CD4-positive, alpha-beta T cell treated with Interleukin-17A for 1 hour (primary cell): ENCODE measurements at regions not wholly inside any gene's neighbourhood (a gene's known extent, or its start where the extent isn't known, plus 50 kb on each side); places are given as distances from the start of the nearest gene placed in this dataset.

Experiments used
- DNase-seq: peaks from one replicate; pipeline ENCODE4 v3.0.0-alpha.2; 2020

DNA sequence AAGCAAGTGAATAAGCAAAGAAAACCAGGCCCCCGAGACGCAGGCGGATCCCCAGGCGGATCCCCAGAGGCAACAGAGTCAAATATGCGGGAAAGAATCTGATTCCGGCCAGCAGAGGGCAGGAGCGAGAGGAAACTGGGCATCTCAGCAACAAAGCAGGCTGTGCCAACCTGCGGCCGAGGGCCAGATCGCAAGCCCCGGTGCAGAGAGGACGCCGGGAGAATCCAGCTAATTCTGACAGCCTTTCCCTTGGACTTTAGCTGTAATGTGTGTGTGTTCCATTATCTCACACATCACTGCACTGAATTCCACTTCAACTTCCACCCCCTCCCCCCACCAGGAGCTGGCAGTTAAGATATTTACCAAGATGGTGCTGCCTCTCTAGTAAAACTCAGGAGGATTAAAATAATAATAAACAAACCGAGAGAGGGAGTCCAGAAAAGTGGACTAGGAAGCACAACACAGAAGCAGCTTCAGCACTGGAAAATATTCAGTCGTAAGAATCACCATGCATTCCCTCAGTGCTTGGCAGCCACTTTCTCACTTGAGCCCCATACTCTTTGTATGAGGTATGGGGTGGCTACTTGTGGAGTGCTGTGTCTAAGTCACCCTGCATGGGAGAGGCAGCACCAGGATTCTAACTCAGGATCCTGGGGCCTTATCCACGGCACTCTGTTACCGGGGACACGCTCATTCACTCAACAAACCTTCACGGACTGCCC is 66.2 kb upstream of the SNX9 start:
- peak; percentile 80 for DNase-seq

GRCh38 chr6:157757430-157758403 is 65.3 kb upstream of the SNX9 start:
- no peak for DNase-seq

DNA sequence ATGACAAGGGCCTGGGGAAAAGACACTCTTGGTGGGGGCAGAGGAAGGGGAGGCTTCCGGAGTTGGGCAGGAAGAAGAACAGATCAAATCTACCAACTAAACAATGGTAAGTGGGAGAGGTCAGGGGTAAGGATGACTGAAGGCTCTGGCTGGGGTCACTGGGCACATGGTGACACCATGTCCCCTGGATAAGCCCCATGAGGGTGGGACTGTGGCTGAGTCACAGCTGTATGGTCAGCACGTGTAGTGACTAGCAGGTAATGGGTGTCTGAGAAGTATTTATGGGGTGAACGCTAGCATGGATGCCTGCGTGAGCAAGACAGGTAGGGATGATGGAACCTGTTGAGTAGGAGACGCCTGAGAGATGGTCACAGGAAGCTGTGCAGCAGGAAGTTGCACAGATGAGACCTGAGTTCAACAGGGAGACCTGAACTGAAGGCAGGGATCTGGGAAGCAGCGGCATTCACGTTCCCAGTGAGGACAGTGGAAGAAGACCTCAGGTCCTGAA is 64.5 kb upstream of the SNX9 start:
- DNase-seq = no peak

DNA sequence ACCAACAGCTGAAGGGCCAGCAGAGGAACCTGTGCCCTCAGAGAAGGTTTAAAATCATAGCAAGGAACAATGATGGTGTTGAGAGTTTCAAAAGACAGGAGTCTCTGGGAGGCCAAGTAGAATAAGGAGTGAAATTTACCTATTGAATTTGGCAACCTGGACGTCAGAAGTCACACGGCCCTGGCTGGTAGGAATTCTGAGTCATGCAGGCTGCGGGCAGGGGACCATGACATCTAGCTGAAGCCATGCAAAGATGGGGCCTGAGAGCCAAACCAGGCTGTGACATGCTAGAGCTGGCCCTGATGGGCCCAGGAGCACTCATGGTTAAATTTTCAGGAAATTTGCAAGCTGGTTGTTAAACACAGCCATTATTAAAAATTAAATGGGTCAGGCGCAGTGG is 64.0 kb upstream of the SNX9 start:
- no peak for DNase-seq

- no peak for DNase-seq
Observed at GRCh38 chr6:157760137-157760536, 62.9 kb upstream of the SNX9 start.

DNA sequence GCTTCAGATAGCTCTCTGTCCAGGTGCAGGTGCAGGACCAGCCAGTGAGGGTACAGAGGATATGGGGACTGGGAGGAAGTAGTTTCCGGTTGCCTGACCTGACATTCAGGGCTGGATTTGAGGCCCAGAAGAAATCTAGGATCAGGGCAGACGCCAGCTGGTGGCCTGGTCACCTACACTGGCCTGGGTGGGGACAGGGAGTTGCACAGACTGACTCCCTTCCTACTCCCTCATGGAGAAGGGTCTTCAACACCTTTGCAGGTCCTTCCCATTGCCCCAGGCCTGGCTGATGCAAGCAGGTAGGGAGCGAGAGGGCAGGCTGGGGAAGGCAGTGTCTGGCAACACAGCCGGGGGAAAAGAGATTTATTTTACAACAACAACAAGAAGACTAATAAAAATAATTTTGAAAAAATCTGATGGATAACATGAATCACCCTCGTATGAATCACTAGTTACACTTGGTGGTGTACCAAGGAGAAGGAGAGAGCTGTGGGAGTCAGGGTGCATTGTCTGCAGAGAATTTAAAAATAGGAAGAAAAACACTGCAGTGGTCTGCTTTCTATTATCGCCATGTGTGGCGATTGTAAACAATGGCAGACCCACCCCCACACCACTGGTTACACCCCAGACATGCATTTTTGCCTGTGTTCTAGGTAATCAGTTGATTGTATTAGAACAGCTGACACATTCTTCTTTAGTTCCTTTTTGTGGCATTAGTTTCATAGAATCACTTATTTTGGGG is 62.3 kb upstream of the SNX9 start:
- DNase-seq = no peak

DNA sequence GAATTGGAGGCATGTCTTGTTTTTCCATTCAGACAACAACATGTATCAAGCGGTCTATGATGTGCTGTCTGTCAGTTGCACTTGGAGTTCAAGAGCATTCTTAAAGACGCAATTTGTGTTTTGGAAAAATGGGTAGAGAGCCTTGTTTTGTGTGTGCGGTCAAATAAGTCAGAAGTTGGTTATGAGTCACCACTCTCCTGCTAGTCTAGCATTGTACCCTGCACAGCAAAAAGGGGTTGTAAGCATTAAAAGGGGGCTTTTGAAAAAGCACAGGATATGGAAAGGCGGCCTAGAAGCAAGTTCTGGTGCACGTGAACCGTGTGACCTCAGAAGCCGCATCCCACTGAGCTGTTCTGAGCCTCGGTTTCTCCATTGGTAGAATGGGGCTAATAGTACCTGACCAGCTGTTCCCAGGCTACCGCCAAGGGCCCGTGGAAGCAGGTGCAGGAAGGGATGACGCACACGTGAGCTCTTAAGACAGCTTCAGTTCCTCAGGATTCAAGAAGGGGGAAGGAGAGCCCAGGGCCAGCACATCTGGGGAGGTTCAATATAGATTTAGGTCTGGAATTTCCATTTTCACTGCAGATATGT is 61.6 kb upstream of the SNX9 start:
- DNase-seq = peak; percentile 60

- DNase-seq = no peak
Observed at GRCh38 chr6:157761926-157762325, 61.1 kb upstream of the SNX9 start.

- DNase-seq = peak; percentile 23
Observed at GRCh38 chr6:157762636-157763035, 60.4 kb upstream of the SNX9 start.

DNA sequence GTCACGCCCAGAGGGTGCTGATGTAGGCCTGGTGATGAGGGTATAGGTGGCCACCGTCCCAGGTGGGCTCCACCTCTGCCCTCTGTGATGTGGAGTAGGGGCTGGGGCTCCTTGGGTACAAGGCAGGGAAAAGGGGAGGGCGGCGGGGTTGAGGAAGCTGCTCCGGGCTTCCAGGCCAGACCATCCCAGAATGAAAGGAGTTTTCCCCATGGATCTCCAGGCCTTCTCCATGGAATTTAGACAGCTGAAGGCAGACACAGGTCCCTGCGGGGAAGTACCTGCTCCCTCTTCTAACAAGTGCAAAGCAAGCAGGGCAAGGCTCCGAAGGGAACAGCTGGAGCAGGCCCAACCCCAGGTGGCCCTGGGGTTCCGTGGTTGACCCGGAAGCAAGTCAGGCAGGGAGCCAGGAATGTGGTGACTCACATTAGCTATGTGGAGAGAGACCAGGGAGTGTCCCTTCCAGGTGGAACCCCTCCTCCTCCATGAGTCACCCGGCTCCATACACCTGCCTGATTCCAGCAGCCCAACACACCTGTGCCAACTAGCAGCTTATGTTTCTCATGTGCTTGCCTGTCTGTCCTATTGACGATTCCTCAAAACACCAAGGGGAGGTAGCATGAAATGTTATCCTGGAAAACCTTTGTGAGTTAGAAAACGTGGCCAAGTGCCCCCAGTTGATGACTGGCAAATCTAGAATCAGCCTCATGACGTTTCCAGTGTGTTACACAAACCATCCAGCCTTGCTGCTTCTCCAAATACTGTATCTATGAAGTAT is 59.7 kb upstream of the SNX9 start:
- DNase-seq = peak; percentile 18

DNA sequence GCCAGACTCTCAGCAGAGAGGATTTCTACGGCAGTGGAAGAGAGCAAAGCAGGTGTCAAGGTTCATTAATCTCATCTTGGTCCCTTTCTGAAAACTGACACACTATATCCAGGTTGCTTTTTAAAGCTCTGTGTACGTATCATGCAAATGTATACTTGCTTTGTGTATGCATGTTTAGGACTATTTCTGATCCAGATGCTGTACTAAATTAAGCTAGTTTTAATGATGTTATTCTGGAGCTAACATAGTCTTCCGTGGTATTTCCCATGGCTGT is 59.2 kb upstream of the SNX9 start:
- DNase-seq = no peak

- DNase-seq = peak; percentile 87
Observed at GRCh38 chr6:157764178-157765068, 58.6 kb upstream of the SNX9 start.

DNA sequence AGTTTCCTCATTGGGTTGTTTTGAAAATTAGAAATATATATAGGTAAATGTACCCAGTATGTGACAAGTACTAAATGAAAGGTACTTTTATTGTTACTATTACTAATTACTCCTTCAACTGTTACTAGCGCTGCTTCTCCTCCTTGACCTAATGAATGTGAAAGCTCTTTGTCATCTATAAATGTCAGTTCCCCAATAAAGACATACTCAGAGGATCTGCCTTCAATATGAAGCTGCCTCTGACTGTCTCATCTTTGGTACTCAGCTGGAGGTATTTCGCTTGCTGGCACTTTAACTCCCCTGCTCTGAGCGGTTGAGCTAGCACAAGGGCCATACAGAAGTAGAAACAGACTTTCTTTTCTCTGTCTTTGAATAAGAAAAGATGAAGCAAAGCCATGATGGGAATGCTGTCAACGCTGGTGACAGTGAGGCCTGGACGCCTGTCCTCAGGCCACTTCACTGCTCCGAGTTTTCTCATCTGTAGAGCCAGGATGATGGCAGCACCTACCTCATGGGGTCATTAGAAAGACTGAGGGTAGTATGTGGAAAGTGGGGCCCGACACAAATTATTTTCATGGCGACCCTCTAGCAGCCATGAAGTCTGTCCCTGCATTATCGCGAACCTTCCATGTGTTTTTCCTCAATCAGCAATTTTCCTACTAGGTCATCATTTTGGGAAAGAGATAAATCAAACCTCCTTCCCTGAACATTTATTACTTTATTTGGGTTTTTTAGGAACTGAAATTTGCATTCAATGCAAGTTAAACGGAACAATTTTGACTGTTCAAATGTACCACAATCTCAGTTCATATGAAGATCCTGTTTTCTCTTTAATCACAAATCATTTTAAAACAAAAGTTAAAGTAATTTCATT is 55.9 kb upstream of the SNX9 start:
- no peak for DNase-seq

DNA sequence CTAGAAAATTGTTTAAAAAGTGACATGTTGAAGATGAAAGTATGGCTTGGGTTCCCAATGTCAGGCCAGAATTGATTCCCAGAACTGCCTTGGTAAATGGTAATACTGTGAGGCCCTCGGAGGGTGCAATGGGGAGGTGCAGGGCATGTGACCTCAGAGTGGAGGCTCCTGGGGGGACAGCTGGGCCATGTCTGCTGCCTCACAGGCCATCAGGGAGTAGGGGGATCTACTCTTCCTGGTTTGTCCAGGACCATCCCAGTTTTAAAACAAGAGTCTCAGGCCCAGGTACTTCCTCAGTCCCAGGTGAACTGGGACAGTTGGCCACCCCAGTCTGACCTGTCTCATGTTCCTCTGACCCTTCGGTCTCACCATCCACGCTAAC is 55.3 kb upstream of the SNX9 start:
- DNase-seq = no peak

- peak; percentile 22 for DNase-seq
Observed at GRCh38 chr6:157768304-157768703, 54.7 kb upstream of the SNX9 start.

DNA sequence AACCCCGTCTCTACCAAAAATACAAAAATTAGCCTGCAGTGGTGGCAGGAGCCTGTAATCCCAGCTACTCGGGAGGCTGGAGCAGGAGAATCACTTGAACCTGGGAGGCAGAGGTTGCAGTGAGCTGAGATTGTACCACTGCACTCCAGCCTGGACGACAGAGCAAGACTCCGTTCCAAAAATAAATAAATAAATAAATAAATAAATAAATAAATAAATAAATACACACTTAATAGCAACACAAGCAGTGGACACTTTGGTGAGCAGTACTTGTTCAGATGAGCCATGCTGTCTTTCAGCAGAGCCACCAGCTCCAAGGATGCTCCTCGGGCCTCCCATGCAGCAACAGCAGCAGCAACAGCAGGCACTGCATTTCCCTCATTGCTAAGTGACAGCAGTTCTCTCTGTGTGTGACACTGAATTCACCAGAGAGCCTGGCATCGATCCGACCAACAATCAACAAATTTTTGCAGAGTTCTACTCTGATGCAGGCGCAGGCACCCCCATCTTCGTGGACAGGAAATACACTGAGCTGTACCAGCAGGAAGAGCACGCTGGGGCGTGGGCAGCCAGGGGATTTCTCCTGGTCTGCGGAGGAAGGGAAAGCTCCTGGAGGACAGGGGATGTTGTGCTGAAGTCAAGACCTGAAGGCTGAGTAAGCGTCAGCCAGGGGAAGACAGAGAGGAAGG is 54.0 kb upstream of the SNX9 start:
- DNase-seq = no peak

DNA sequence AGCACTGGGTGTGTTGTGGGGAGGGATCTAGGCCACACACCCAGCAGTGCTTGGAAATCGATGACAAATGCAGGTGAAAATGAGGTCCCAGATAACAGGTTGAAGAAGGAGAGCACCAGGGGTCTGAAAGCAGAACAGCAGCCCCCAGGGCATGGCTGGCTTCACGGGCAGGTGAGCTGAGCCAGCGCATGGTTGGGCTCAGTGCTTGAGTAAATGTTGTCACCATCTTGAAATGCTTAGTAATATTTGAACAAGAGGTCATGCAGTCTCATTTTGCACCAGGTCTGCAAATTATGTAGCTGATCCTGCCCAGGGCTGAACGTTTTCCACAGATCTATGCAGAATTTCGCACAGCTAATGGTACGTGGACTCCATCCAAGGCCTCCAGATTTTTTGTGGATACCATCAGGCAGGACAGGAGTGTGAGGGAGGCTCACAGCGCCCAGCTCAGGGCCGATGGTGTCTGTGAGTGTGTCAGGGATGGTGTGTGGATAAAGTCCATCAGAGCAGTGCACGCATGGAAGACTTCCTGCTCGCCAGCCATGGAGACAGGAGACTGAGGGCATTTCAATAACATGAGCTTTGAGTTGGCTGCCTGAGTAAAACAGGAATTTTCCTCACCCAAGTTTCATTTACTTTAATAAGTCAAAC is 53.1 kb upstream of the SNX9 start:
- DNase-seq = no peak

GRCh38 chr6:157770946-157771345 is 52.1 kb upstream of the SNX9 start:
- DNase-seq = no peak

GRCh38 chr6:157772820-157773219 is 50.2 kb upstream of the SNX9 start:
- DNase-seq = no peak
